Uterus (tissue), 2 donors: ENCODE measurements at regions not wholly inside any gene's neighbourhood (a gene's known extent, or its start where the extent isn't known, plus 50 kb on each side); places are given as distances from the start of the nearest gene placed in this dataset.

Source experiments
- POLR2A ChIP-seq, 2 donors: fragments of 450-650 bp; IDR thresholded peaks; one replicate each; pipeline ENCODE4 v1.6.1; 2016; ENCODE audit warnings: antibody characterized with exemption in 2 of 2, mild to moderate bottlenecking in 1 of 2, moderate library complexity in 1 of 2
- TF ChIP-seq, protein P1 (sequence below), 4 experiments: fragments of 200-600 bp in 2 of 4; fragments of 450-650 bp in 2 of 4; sonication (generic) in 2 of 4; IDR thresholded peaks; one replicate each; pipeline ENCODE4 v1.5.1; 2016 to 2019; ENCODE audit warnings: antibody characterized with exemption in 4 of 4, mild to moderate bottlenecking in 2 of 4, moderate library complexity in 1 of 4

DNA sequence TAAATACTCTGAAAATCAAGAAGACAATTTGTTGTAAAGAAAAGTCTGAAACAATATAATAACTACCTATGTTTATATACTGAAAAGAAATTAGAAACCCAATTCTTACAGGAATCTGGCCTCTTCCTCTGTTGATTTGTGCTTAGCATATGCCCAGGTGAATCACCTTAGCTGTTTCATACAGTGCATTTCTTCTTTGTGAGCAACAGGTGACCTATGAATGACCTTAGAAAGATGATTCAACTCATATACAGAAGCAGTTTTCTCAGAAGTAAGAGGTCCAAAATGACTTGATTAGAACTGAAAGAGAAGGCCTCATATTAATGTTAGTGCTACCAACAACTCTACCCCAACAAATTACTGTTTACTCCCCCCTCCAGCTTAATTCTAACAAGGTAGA is 419.5 kb upstream of the ID4 start:
- TF ChIP-seq, protein P1, sequence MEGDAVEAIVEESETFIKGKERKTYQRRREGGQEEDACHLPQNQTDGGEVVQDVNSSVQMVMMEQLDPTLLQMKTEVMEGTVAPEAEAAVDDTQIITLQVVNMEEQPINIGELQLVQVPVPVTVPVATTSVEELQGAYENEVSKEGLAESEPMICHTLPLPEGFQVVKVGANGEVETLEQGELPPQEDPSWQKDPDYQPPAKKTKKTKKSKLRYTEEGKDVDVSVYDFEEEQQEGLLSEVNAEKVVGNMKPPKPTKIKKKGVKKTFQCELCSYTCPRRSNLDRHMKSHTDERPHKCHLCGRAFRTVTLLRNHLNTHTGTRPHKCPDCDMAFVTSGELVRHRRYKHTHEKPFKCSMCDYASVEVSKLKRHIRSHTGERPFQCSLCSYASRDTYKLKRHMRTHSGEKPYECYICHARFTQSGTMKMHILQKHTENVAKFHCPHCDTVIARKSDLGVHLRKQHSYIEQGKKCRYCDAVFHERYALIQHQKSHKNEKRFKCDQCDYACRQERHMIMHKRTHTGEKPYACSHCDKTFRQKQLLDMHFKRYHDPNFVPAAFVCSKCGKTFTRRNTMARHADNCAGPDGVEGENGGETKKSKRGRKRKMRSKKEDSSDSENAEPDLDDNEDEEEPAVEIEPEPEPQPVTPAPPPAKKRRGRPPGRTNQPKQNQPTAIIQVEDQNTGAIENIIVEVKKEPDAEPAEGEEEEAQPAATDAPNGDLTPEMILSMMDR (IDR thresholded peaks at IDR 0.05): no peak
- no peak for TF ChIP-seq POLR2A (IDR thresholded peaks at IDR 0.05)
